ENCODE measurements at regions not wholly inside any gene's neighbourhood (a gene's known extent, or its start where the extent isn't known, plus 50 kb on each side); places are given as distances from the start of the nearest gene placed in this dataset.

DNA sequence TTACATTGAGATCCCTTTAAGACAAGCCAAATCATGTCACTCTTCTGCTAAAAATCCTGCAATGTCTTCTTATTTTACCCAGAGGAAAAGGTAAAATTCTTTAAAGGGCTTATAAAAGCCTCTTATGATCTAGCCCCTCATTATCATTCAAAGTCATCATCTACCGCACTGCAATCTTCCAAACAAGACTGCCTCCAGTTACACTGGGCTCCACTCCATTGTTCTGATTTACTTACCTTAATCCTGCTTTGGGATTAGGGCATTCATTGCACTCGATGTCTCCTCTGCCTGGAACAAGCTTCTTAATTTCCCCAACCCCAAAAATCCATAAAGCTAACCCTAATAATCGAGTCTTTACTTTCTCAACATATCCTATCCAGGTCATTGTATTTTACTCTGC is 269.1 kb downstream of the PCDH18 start:
- H3K36me3 ChIP-seq (ENCODE audit: insufficient read depth) = no peaks in the 10 kb centered on the region
- H3K27ac ChIP-seq (ENCODE audit: low read depth) = no peak overlapping the region
- H3K4me3 ChIP-seq (ENCODE audit: low read depth, low read length) = no peak overlapping the region
- WGBS = 84% methylated on average over 3 of the region's 3 CpGs
- DNase-seq (ENCODE audit: extremely low spot score) = no peak
- no peaks in the 10 kb centered on the region for H3K4me1 ChIP-seq (ENCODE audit: insufficient read depth)

DNA sequence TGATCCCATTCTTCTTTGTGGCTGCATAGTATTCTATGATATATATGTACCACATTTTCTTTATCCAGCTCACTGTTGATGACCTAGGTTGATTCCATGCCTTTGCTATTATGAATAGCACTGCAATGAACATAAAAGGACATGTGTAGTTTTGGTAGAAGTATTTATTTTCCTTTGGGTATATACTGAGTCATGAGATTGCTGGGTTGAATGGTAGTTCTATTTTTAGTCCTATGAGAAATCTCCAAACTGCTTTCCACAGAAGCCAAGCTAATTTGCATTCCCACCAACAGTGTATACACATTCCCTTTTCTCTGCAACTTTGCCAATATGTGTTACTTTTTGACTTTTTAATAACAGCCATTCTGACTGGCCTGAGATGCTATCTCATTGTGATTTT is 278.3 kb downstream of the PCDH18 start:
- no peaks in the 10 kb centered on the region for H3K36me3 ChIP-seq (ENCODE audit: insufficient read depth)
- no peak for DNase-seq (ENCODE audit: extremely low spot score)
- H3K4me3 ChIP-seq (ENCODE audit: low read depth, low read length) = no peak overlapping the region
- no peak overlapping the region for H3K27ac ChIP-seq (ENCODE audit: low read depth)
- no peaks in the 10 kb centered on the region for H3K4me1 ChIP-seq (ENCODE audit: insufficient read depth)

DNA sequence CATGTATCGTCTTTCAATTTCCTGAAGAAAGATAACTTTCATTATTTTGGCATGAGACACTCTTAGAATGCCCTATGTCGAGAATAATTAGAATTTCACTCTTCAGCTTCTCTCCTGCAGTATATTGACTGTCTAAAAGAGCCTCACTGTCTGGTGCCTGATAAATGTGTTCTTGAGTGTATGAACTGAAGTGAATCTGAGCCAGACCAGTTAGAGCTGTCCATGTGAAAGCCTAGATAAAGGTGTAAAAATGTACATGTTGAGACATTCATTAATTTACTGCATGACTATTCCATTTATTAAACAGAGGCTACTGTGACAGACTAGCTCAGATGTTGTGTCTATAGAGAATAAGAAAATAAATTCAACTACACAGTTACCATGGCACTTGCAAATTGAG is 283.2 kb downstream of the PCDH18 start:
- WGBS = 80% methylated on average over 2 of the region's 2 CpGs
- DNase-seq (ENCODE audit: extremely low spot score) = no peak
- Histone ChIP-seq H3K4me1 (ENCODE audit: insufficient read depth) (no peaks in the 10 kb centered on the region), H3K4me3 (ENCODE audit: low read depth, low read length) (no peak overlapping the region), H3K27ac (ENCODE audit: low read depth) (no peak overlapping the region), H3K36me3 (ENCODE audit: insufficient read depth) (no peaks in the 10 kb centered on the region)

DNA sequence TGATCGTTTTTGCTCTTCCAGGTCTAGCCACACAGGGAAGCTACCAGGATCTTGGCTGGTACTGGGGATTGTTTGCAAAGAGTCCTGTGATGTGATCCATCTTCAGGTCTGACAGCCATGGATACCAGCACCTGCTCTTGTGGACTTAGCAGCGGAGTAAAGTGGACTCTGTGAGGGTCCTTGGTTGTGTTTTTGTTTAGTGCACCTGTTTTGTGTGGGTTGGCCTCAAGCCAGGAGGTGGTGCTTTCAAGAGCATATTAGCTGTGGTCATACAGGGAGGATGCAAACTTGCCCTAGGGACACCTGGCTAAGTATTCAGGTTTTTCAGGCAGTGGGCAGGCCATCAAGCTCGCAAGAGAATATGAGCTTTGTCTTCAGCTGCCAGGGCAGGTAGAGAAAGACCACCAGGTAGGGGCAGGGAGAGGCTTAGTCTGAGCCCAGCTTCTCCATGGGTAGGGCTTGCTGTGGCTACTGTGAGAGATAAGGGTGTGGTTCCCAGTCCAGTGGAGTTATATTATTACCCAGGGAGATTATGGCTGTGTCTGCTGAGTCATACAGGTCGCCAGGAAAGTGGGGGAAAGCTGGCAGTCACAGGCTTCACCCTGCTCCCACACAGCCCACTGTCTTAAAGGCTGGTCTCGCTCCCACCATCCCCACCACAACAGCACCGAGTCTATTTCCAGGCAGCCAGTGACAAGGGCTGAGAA is 293.7 kb downstream of the PCDH18 start:
- WGBS = 86% methylated on average over 6 of the region's 6 CpGs
- H3K4me3 ChIP-seq (ENCODE audit: low read depth, low read length) = no peak overlapping the region
- DNase-seq (ENCODE audit: extremely low spot score) = no peak
- H3K36me3 ChIP-seq (ENCODE audit: insufficient read depth) = no peaks in the 10 kb centered on the region
- no peak overlapping the region for H3K27ac ChIP-seq (ENCODE audit: low read depth)
- H3K4me1 ChIP-seq (ENCODE audit: insufficient read depth) = no peaks in the 10 kb centered on the region

DNA sequence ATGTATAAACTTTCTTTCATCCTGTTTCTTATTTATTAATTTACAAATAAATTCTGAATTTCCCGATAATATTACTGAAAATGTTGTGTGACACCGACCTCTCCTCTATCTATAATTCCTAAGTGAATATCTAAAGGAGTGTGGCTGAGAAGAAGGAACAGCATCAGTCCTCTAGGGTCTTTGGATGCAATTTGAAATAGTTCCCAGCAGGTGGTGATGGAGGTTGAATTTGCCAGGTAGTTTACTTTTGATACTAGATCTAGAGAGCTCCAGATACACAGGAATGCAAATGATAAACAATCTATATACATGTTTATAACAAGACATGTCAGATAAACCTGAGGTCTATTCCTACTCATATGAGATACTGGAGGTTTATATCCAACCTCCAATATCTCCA is 305.4 kb downstream of the PCDH18 start:
- H3K4me1 ChIP-seq (ENCODE audit: insufficient read depth) = no peaks in the 10 kb centered on the region
- no peak for DNase-seq (ENCODE audit: extremely low spot score)
- WGBS = 64% methylated on average over 2 of the region's 2 CpGs
- H3K27ac ChIP-seq (ENCODE audit: low read depth) = no peak overlapping the region
- no peak overlapping the region for H3K4me3 ChIP-seq (ENCODE audit: low read depth, low read length)
- no peaks in the 10 kb centered on the region for H3K36me3 ChIP-seq (ENCODE audit: insufficient read depth)

DNA sequence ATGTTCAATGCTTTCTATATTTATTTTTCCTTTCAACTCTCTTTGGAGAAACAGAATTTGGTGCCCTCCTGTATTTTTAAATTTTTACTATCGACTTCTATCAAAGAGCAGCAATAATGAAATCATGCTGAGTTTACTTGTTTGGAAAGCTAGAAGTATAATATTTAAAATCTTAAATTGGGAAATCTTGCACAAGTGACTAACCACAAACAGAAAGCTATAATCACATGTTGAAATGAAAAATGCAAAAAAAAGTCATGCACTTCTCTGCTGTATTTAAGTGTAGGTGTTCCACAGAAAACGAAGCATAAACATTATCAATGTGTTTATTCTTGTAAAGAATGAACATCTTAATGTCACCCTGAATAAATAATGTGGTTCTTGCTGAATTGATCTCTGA is 306.1 kb downstream of the PCDH18 start:
- no peak for DNase-seq (ENCODE audit: extremely low spot score)
- WGBS = 46% methylated on average over 2 of the region's 2 CpGs
- H3K4me3 ChIP-seq (ENCODE audit: low read depth, low read length) = no peak overlapping the region
- no peaks in the 10 kb centered on the region for H3K36me3 ChIP-seq (ENCODE audit: insufficient read depth)
- no peak overlapping the region for H3K27ac ChIP-seq (ENCODE audit: low read depth)
- no peaks in the 10 kb centered on the region for H3K4me1 ChIP-seq (ENCODE audit: insufficient read depth)

DNA sequence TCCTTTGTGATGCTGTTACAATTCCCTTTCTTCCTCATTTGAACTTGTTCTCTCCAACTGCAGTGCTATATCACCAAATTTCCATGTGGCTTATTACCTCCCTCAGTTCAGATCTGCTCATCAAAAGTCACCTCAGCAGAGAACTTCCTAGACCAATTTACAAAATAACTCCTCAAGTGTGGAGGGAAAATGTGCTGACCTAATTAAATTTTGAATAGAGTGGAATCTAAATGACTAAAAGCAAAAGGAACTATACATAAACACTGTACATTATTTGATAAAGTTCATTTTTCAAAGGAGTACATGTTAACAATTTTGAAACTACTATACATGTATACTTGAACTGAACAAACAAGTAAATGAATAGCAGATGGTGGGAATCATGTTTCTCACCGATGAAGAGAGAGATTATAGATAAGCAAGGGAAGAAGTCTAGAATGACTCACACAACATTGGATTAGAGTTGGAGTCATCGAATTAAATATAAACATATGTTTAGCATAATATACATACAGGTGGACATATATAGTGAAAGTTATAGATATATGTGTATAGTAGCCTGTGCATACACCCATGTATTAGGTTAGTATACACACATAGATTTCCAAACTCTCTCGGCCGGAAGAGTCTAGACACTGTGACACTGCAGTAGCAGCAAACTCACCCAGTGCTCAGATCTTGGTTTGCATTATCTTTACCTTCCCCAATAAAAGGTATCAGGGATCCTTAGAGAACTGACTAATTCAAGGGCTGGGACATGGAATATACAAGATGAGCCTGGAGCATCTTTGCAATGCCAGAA is 318.7 kb downstream of the PCDH18 start:
- Histone ChIP-seq H3K36me3 (ENCODE audit: insufficient read depth) (no peaks in the 10 kb centered on the region), H3K4me3 (ENCODE audit: low read depth, low read length) (no peak overlapping the region), H3K4me1 (ENCODE audit: insufficient read depth) (no peaks in the 10 kb centered on the region), H3K27ac (ENCODE audit: low read depth) (no peak overlapping the region)
- WGBS = 63% methylated on average over 4 of the region's 4 CpGs
- no peak for DNase-seq (ENCODE audit: extremely low spot score)

DNA sequence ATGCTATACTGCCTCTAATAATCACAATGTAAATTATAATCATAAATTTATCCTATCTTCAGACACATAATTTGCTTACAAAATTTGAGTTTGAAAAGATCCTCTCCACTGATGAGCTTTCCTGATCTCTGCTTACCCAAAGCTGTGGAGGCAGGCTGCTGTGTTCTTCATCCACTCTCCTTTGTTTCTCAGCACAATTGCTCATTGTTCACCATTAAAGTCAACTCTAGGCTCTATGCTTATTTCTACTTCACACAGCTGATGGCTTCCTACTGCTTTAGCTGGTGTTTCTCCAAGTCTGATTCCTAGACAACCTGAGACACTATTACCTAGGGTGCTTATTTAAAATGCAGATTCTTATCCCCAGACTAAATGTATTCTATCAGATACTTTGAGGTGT is 319.7 kb downstream of the PCDH18 start:
- H3K36me3 ChIP-seq (ENCODE audit: insufficient read depth) = no peaks in the 10 kb centered on the region
- no peak overlapping the region for H3K4me3 ChIP-seq (ENCODE audit: low read depth, low read length)
- H3K4me1 ChIP-seq (ENCODE audit: insufficient read depth) = no peaks in the 10 kb centered on the region
- no peak for DNase-seq (ENCODE audit: extremely low spot score)
- no peak overlapping the region for H3K27ac ChIP-seq (ENCODE audit: low read depth)

DNA sequence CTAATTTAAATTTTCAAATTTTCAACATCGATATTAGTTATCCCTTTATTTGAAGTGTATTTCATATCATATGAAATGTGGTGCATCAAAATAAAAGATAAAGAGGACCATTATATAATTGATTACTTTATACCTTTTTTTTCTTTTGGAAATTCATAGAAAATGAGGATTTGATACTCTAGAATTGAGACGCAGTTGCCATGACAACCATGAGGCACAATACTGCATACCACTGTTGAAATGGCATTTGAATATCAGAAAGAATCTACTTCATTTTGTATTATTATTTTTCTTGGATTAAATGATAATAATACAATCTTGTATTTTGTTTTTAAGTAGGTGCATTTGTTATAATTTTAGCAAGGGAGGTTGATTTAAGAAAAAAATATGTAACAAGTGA is 323.1 kb downstream of the PCDH18 start:
- 94% methylated on average over 2 of the region's 2 CpGs for WGBS
- no peak for DNase-seq (ENCODE audit: extremely low spot score)
- no peaks in the 10 kb centered on the region for H3K36me3 ChIP-seq (ENCODE audit: insufficient read depth)
- no peaks in the 10 kb centered on the region for H3K4me1 ChIP-seq (ENCODE audit: insufficient read depth)
- H3K4me3 ChIP-seq (ENCODE audit: low read depth, low read length) = no peak overlapping the region
- no peak overlapping the region for H3K27ac ChIP-seq (ENCODE audit: low read depth)

DNA sequence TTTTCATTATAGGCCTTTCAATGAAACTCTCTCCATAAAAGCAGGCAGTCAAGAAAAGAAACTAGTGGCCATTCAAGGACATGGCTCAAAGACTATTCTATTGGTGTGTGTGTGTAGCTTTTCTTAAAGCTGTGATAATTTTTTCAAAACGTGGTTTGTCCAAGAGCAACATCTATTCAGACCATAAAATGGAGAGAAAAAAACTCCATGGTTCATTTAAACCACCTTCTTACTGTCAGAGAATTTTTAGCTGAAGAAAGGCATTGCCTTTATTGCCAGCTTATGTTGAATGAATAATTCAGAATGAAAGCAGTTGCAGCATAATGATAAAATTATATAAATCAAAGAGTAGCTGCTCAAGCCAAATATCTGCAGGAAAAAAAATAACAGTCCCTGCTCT is 325.5 kb downstream of the PCDH18 start:
- no peak for DNase-seq (ENCODE audit: extremely low spot score)
- no peaks in the 10 kb centered on the region for H3K4me1 ChIP-seq (ENCODE audit: insufficient read depth)

DNA sequence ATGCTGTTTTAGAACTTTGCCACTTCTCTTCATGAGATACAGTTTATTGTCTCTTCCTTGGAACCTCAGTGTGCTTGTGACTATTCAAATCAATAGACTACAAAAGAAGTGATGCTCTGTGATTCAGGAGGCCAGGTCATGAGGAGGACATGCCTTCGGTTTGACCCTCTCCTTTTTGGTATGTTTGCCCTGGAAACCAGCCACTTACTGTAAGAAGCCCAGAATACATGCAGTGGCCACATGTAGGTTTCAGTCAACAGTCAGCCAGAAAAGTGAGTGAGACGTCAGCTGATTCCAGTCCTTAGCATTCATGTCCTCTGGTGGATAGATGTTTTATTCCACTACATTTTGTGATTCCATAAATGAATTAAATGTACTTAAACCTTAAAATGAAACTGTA is 328.7 kb downstream of the PCDH18 start:
- Histone ChIP-seq H3K36me3 (ENCODE audit: insufficient read depth) (no peaks in the 10 kb centered on the region), H3K4me1 (ENCODE audit: insufficient read depth) (no peaks in the 10 kb centered on the region), H3K4me3 (ENCODE audit: low read depth, low read length) (no peak overlapping the region), H3K27ac (ENCODE audit: low read depth) (no peak overlapping the region)
- no peak for DNase-seq (ENCODE audit: extremely low spot score)
- 70% methylated on average over 2 of the region's 2 CpGs for WGBS

More for the DNA sequence above, 325.5 kb downstream of the PCDH18 start:
- no peak overlapping the region for H3K4me3 ChIP-seq (ENCODE audit: low read depth, low read length)
- H3K27ac ChIP-seq (ENCODE audit: low read depth) = no peak overlapping the region
- H3K36me3 ChIP-seq (ENCODE audit: insufficient read depth) = no peaks in the 10 kb centered on the region
- 19% methylated on average over 1 of the region's 1 CpG for WGBS

DNA sequence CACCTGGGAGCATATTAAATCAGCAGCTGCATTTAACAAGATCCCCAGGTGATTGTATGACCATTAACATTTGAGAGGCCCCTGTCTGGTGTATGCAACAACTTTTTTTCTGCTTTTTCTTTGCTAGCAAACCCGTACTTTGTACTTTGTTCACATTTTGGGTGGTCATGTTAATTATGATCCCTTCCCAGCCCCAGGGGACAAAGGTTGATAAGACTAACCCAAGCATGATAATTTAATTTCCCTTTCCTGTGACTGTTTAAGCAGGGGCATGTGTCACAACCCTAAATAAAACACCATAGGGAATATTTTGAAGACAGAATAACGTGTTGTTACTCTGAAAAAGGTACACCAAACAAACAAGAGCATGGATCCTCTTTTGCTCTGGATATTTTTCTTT is 332.0 kb downstream of the PCDH18 start:
- 73% methylated on average over 2 of the region's 2 CpGs for WGBS
- no peak overlapping the region for H3K27ac ChIP-seq (ENCODE audit: low read depth)
- no peak for DNase-seq (ENCODE audit: extremely low spot score)
- H3K4me3 ChIP-seq (ENCODE audit: low read depth, low read length) = no peak overlapping the region
- no peaks in the 10 kb centered on the region for H3K36me3 ChIP-seq (ENCODE audit: insufficient read depth)
- H3K4me1 ChIP-seq (ENCODE audit: insufficient read depth) = no peaks in the 10 kb centered on the region

DNA sequence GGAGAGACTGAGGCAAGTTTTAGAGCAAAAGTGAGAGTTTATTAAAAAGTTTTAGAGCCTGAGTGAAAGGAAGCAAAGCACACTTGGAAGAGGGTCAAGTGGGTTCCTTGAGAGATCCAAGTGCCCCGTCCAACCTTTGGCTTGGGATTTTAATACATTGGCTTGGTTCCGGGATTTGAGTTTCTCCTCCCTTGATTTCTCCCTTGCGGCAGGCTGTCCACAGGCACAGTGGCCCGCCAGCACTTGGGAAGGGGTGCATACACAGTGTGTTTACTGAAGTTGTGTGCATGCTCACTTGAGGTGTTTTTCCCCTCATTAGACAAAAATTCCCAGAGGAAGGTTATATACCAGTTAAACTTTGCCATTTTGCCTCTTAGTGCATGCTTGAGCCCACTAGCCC is 333.5 kb downstream of the PCDH18 start:
- H3K4me1 ChIP-seq (ENCODE audit: insufficient read depth) = no peaks in the 10 kb centered on the region
- no peaks in the 10 kb centered on the region for H3K36me3 ChIP-seq (ENCODE audit: insufficient read depth)
- H3K4me3 ChIP-seq (ENCODE audit: low read depth, low read length) = no peak overlapping the region
- no peak overlapping the region for H3K27ac ChIP-seq (ENCODE audit: low read depth)
- WGBS = 92% methylated on average over 4 of the region's 4 CpGs
- no peak for DNase-seq (ENCODE audit: extremely low spot score)

DNA sequence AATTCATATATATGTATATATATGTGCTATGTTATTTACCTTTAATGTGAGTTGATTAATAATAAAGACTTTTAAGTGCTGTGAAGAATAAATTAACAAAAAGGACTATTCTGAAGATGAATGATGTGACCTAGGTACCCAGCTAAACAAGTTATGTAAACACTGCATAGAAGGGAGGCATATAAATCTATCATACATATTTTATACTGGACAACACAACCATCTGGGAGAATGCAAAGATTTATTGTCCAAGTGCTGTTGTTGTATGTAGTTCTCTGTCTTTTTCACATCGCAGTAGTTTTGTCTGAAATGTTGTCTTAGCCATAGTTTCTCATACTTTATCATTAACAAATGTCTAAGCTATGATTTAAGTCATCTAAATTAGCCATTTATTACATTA is 337.6 kb downstream of the PCDH18 start:
- no peak for DNase-seq (ENCODE audit: extremely low spot score)
- H3K4me1 ChIP-seq (ENCODE audit: insufficient read depth) = no peaks in the 10 kb centered on the region
- H3K27ac ChIP-seq (ENCODE audit: low read depth) = no peak overlapping the region
- no peaks in the 10 kb centered on the region for H3K36me3 ChIP-seq (ENCODE audit: insufficient read depth)
- WGBS = 88% methylated on average over 1 of the region's 1 CpG
- no peak overlapping the region for H3K4me3 ChIP-seq (ENCODE audit: low read depth, low read length)
